Lower lobe of right lung (tissue), 2 donors: ENCODE measurements at regions not wholly inside any gene's neighbourhood (a gene's known extent, or its start where the extent isn't known, plus 50 kb on each side); places are given as distances from the start of the nearest gene placed in this dataset.

ENCODE experiments used
- ATAC-seq, 2 donors: fragments of 200-7000 bp; cut with Tn5 transposase; one replicate each; pipeline ENCODE4 v1.9.1; 2020 to 2022; ENCODE audit warnings: mild to moderate bottlenecking in 2 of 2, moderate library complexity in 2 of 2
- DNase-seq: peaks from one replicate; pipeline ENCODE4 v3.0.0-alpha.2; 2020
- H3K27ac ChIP-seq: fragments of 200-600 bp; one replicate; pipeline ENCODE4 v1.8.0; 2022
- H3K27me3 ChIP-seq: fragments of 200-600 bp; one replicate; pipeline ENCODE4 v1.8.0; 2022; ENCODE audit warnings: low read depth
- H3K36me3 ChIP-seq: fragments of 200-600 bp; one replicate; pipeline ENCODE4 v1.8.0; 2022; ENCODE audit warnings: mild to moderate bottlenecking
- H3K4me1 ChIP-seq: fragments of 200-600 bp; one replicate; pipeline ENCODE4 v1.8.0; 2022
- H3K4me3 ChIP-seq: fragments of 200-600 bp; one replicate; pipeline ENCODE4 v1.8.0; 2022; ENCODE audit warnings: mild to moderate bottlenecking
- H3K9me3 ChIP-seq: fragments of 200-600 bp; one replicate; pipeline ENCODE4 v1.8.0; 2022
- CTCF ChIP-seq: fragments of 200-600 bp; IDR thresholded peaks from one replicate; pipeline ENCODE4 v1.8.0; 2022; ENCODE audit warnings: antibody characterized with exemption, mild to moderate bottlenecking
- intact Hi-C: fragments of 100-400 bp; cut with DNase I; formaldehyde crosslinking; loops from one replicate; pipeline ENCODE4 v1.11.0; 2022
- donor health status: DM: no; HTN: yes; CAD: no; lungs with severe emphysema.

GRCh38 chrX:98068024-98068580 is 1184.4 kb downstream of the RPA4 start:
- Histone ChIP-seq H3K4me3 (no peak overlapping the region), H3K9me3 (no peaks in the 10 kb centered on the region), H3K27ac (no peak overlapping the region), H3K4me1 (no peaks in the 10 kb centered on the region), H3K36me3 (no peaks in the 10 kb centered on the region), H3K27me3 (no peaks in the 10 kb centered on the region)
- intact Hi-C loops, result no loop called here
- ATAC-seq, result no peak
- TF ChIP-seq CTCF, result no peak
- DNase-seq, result no peak

- DNase-seq, result no peak
- TF ChIP-seq CTCF, result no peak
- H3K9me3 ChIP-seq, result no peaks in the 10 kb centered on the region
- H3K27ac ChIP-seq, result no peak overlapping the region
- H3K36me3 ChIP-seq, result no peaks in the 10 kb centered on the region
- no peaks in the 10 kb centered on the region for H3K27me3 ChIP-seq
- H3K4me1 ChIP-seq, result no peaks in the 10 kb centered on the region
- H3K4me3 ChIP-seq, result no peak overlapping the region
- intact Hi-C loops, result no loop called here
- ATAC-seq, result no peak
These were observed 1187.6 kb downstream of the RPA4 start for GRCh38 chrX:98071331-98071730.

GRCh38 chrX:98077440-98077839 is 1193.7 kb downstream of the RPA4 start:
- ATAC-seq, result no peak
- no peak overlapping the region for H3K27ac ChIP-seq
- TF ChIP-seq CTCF, result no peak
- no peaks in the 10 kb centered on the region for H3K9me3 ChIP-seq
- intact Hi-C loops, result no loop called here
- H3K27me3 ChIP-seq, result no peaks in the 10 kb centered on the region
- no peak for DNase-seq
- no peaks in the 10 kb centered on the region for H3K36me3 ChIP-seq
- H3K4me3 ChIP-seq, result no peak overlapping the region
- H3K4me1 ChIP-seq, result no peaks in the 10 kb centered on the region

- no peak for TF ChIP-seq CTCF
- Histone ChIP-seq H3K4me3 (no peak overlapping the region), H3K9me3 (no peaks in the 10 kb centered on the region), H3K36me3 (no peaks in the 10 kb centered on the region), H3K27ac (no peak overlapping the region), H3K27me3 (no peaks in the 10 kb centered on the region), H3K4me1 (no peaks in the 10 kb centered on the region)
- ATAC-seq, result no peak
- DNase-seq, result no peak
- intact Hi-C loops, result no loop called here
These were observed 1228.0 kb downstream of the RPA4 start for GRCh38 chrX:98111684-98112083.

- no peak overlapping the region for H3K4me3 ChIP-seq
- DNase-seq (no peak), ATAC-seq (no peak)
- H3K9me3 ChIP-seq, result no peaks in the 10 kb centered on the region
- H3K4me1 ChIP-seq, result no peaks in the 10 kb centered on the region
- intact Hi-C loops, result no loop called here
- H3K27me3 ChIP-seq, result no peaks in the 10 kb centered on the region
- no peak for TF ChIP-seq CTCF
- no peak overlapping the region for H3K27ac ChIP-seq
- no peaks in the 10 kb centered on the region for H3K36me3 ChIP-seq
These were observed 1230.3 kb downstream of the RPA4 start for GRCh38 chrX:98114021-98114420.

- ATAC-seq (no peak), DNase-seq (no peak)
- H3K27ac ChIP-seq, result no peak overlapping the region
- no peaks in the 10 kb centered on the region for H3K27me3 ChIP-seq
- H3K9me3 ChIP-seq, result no peaks in the 10 kb centered on the region
- H3K4me3 ChIP-seq, result no peak overlapping the region
- no peaks in the 10 kb centered on the region for H3K36me3 ChIP-seq
- intact Hi-C loops, result no loop called here
- no peak for TF ChIP-seq CTCF
- no peaks in the 10 kb centered on the region for H3K4me1 ChIP-seq
These were observed 1257.8 kb downstream of the RPA4 start for GRCh38 chrX:98141466-98141865.
